ENCODE measurements at regions not wholly inside any gene's neighbourhood (a gene's known extent, or its start where the extent isn't known, plus 50 kb on each side); places are given as distances from the start of the nearest gene placed in this dataset.

- TF ChIP-seq CTCF (IDR thresholded peaks at IDR 0.05) (no peak), ZFX (IDR thresholded peaks at IDR 0.05; ENCODE audit: borderline replicate concordance) (no peak)
Observed at GRCh38 chr20:23267909-23268308, 82.7 kb upstream of the NXT1 start.

Measured in 22Rv1 (cell line).